HL-60 (cell line): ENCODE measurements at regions not wholly inside any gene's neighbourhood (a gene's known extent, or its start where the extent isn't known, plus 50 kb on each side); places are given as distances from the start of the nearest gene placed in this dataset.

Source experiments
- GABPA ChIP-seq: IDR thresholded peaks from 2 replicates; pipeline ENCODE4 v1.6.1; 2012; ENCODE audit warnings: low read depth
- POLR2AphosphoS5 ChIP-seq: IDR thresholded peaks from 2 replicates; pipeline ENCODE4 v1.6.1; 2012; ENCODE audit warnings: low read depth
- SPI1 ChIP-seq: IDR thresholded peaks from 2 replicates; pipeline ENCODE4 v1.6.1; 2012; ENCODE audit warnings: low read depth, mild to moderate bottlenecking, borderline replicate concordance
- TF ChIP-seq, protein P1 (sequence below): IDR thresholded peaks from one replicate; pipeline ENCODE4 v1.5.1; 2011; ENCODE audit warnings: low read length, control low read depth, inconsistent platforms; ENCODE audit not compliant: insufficient read depth
- TF ChIP-seq, protein P2 (sequence below): IDR thresholded peaks from 2 replicates; pipeline ENCODE4 v1.6.1; 2012; ENCODE audit warnings: low read depth; ENCODE audit not compliant: insufficient replicate concordance

DNA sequence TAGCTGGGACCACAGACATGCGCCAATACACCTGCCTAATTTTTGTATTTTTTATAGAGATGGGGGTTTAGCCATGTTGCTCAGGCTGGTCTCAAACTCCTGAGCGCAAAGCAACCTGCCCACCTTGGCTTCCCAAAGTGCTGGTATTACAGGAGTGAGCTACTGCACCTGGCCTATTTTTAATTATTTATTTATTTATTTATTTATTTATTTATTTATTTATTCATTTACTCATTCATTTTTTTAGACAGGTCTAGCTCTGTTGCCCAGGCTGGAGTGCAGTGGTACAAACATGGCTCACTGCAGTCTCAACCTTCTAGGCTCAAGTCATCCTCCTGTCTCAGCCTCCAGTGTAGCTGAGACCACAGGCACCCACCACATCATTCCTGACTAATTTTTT lies 434.3 kb downstream of the DOK5 start:
- TF ChIP-seq, protein P1, sequence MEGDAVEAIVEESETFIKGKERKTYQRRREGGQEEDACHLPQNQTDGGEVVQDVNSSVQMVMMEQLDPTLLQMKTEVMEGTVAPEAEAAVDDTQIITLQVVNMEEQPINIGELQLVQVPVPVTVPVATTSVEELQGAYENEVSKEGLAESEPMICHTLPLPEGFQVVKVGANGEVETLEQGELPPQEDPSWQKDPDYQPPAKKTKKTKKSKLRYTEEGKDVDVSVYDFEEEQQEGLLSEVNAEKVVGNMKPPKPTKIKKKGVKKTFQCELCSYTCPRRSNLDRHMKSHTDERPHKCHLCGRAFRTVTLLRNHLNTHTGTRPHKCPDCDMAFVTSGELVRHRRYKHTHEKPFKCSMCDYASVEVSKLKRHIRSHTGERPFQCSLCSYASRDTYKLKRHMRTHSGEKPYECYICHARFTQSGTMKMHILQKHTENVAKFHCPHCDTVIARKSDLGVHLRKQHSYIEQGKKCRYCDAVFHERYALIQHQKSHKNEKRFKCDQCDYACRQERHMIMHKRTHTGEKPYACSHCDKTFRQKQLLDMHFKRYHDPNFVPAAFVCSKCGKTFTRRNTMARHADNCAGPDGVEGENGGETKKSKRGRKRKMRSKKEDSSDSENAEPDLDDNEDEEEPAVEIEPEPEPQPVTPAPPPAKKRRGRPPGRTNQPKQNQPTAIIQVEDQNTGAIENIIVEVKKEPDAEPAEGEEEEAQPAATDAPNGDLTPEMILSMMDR = no peak
- TF ChIP-seq, protein P2, sequence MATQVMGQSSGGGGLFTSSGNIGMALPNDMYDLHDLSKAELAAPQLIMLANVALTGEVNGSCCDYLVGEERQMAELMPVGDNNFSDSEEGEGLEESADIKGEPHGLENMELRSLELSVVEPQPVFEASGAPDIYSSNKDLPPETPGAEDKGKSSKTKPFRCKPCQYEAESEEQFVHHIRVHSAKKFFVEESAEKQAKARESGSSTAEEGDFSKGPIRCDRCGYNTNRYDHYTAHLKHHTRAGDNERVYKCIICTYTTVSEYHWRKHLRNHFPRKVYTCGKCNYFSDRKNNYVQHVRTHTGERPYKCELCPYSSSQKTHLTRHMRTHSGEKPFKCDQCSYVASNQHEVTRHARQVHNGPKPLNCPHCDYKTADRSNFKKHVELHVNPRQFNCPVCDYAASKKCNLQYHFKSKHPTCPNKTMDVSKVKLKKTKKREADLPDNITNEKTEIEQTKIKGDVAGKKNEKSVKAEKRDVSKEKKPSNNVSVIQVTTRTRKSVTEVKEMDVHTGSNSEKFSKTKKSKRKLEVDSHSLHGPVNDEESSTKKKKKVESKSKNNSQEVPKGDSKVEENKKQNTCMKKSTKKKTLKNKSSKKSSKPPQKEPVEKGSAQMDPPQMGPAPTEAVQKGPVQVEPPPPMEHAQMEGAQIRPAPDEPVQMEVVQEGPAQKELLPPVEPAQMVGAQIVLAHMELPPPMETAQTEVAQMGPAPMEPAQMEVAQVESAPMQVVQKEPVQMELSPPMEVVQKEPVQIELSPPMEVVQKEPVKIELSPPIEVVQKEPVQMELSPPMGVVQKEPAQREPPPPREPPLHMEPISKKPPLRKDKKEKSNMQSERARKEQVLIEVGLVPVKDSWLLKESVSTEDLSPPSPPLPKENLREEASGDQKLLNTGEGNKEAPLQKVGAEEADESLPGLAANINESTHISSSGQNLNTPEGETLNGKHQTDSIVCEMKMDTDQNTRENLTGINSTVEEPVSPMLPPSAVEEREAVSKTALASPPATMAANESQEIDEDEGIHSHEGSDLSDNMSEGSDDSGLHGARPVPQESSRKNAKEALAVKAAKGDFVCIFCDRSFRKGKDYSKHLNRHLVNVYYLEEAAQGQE = no peak
- TF ChIP-seq GABPA = no peak
- TF ChIP-seq SPI1 = no peak
- TF ChIP-seq POLR2AphosphoS5 = no peak
